Right hindlimb (tissue), 1 donor: ENCODE measurements at regions not wholly inside any gene's neighbourhood (a gene's known extent, or its start where the extent isn't known, plus 50 kb on each side); places are given as distances from the start of the nearest gene placed in this dataset.

Source experiments
- DNase-seq: peaks from one replicate; pipeline ENCODE4 v3.0.0-alpha.2; 2018

- no peak for DNase-seq
Observed at GRCh38 chr22:48568736-48569330, 1258.8 kb downstream of the BRD1 start.

GRCh38 chr22:48567213-48567975, 1260.3 kb downstream of the BRD1 start:
- no peak for DNase-seq

- no peak for DNase-seq
Observed at GRCh38 chr22:48566741-48567140, 1260.9 kb downstream of the BRD1 start.

GRCh38 chr22:48565901-48566501, 1261.7 kb downstream of the BRD1 start:
- DNase-seq, result no peak

GRCh38 chr22:48564995-48565394, 1262.7 kb downstream of the BRD1 start:
- DNase-seq, result no peak

GRCh38 chr22:48563966-48564330, 1263.7 kb downstream of the BRD1 start:
- DNase-seq, result no peak

GRCh38 chr22:48563118-48563965, 1264.3 kb downstream of the BRD1 start:
- no peak for DNase-seq

- DNase-seq, result no peak
Observed at GRCh38 chr22:48561676-48562075, 1266.0 kb downstream of the BRD1 start.

GRCh38 chr22:48560836-48561235, 1266.8 kb downstream of the BRD1 start:
- DNase-seq, result no peak

GRCh38 chr22:48560389-48560751, 1267.3 kb downstream of the BRD1 start:
- no peak for DNase-seq

GRCh38 chr22:48559647-48560388, 1267.9 kb downstream of the BRD1 start:
- DNase-seq, result no peak

- DNase-seq, result no peak
Observed at GRCh38 chr22:48558606-48559402, 1268.9 kb downstream of the BRD1 start.

GRCh38 chr22:48558016-48558415, 1269.7 kb downstream of the BRD1 start:
- DNase-seq, result no peak

GRCh38 chr22:48557473-48557872, 1270.2 kb downstream of the BRD1 start:
- DNase-seq, result no peak

- DNase-seq, result no peak
Observed at GRCh38 chr22:48556751-48557150, 1270.9 kb downstream of the BRD1 start.

- DNase-seq, result no peak
Observed at GRCh38 chr22:48556222-48556621, 1271.5 kb downstream of the BRD1 start.

GRCh38 chr22:48555606-48556005, 1272.1 kb downstream of the BRD1 start:
- no peak for DNase-seq

- DNase-seq, result no peak
Observed at GRCh38 chr22:48554893-48555572, 1272.6 kb downstream of the BRD1 start.

GRCh38 chr22:48553694-48554308, 1273.9 kb downstream of the BRD1 start:
- DNase-seq, result no peak

GRCh38 chr22:48553119-48553518, 1274.6 kb downstream of the BRD1 start:
- no peak for DNase-seq
